ENCODE measurements at regions not wholly inside any gene's neighbourhood (a gene's known extent, or its start where the extent isn't known, plus 50 kb on each side); places are given as distances from the start of the nearest gene placed in this dataset.

GRCh38 chr6:14197118-14197517 is 79.5 kb downstream of the CD83 start:
- TF ChIP-seq, protein P1, sequence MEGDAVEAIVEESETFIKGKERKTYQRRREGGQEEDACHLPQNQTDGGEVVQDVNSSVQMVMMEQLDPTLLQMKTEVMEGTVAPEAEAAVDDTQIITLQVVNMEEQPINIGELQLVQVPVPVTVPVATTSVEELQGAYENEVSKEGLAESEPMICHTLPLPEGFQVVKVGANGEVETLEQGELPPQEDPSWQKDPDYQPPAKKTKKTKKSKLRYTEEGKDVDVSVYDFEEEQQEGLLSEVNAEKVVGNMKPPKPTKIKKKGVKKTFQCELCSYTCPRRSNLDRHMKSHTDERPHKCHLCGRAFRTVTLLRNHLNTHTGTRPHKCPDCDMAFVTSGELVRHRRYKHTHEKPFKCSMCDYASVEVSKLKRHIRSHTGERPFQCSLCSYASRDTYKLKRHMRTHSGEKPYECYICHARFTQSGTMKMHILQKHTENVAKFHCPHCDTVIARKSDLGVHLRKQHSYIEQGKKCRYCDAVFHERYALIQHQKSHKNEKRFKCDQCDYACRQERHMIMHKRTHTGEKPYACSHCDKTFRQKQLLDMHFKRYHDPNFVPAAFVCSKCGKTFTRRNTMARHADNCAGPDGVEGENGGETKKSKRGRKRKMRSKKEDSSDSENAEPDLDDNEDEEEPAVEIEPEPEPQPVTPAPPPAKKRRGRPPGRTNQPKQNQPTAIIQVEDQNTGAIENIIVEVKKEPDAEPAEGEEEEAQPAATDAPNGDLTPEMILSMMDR (IDR thresholded peaks at IDR 0.05; ENCODE audit: poor library complexity), result no peak
- TF ChIP-seq EZH2 (IDR thresholded peaks at IDR 0.05; ENCODE audit: borderline replicate concordance), result no peak
